Immature natural killer cell (primary cell): ENCODE measurements at regions not wholly inside any gene's neighbourhood (a gene's known extent, or its start where the extent isn't known, plus 50 kb on each side); places are given as distances from the start of the nearest gene placed in this dataset.

Experiments
- DNase-seq, 3 donors: peaks; one replicate each; pipeline ENCODE4 v3.0.0; 2022; ENCODE audit warnings: mixed read lengths in 1 of 3
- H3K27ac Mint-ChIP-seq, 6 donors: one replicate each; pipeline ENCODE4 v1.8.0; 2020; ENCODE audit warnings: mixed read lengths in 6 of 6, mild to moderate bottlenecking in 5 of 6, inconsistent platforms in 4 of 6, moderate library complexity in 3 of 6
- H3K27me3 Mint-ChIP-seq, 3 donors: one replicate each; pipeline ENCODE4 v1.8.0; 2020 to 2021; ENCODE audit warnings: low read depth in 3 of 3, mild to moderate bottlenecking in 3 of 3, mixed read lengths in 3 of 3, moderate library complexity in 3 of 3, inconsistent platforms in 1 of 3
- H3K36me3 Mint-ChIP-seq, 3 donors: one replicate each; pipeline ENCODE4 v1.8.0; 2020; ENCODE audit warnings: mixed read lengths in 3 of 3, inconsistent platforms in 2 of 3, mild to moderate bottlenecking in 2 of 3
- H3K4me1 Mint-ChIP-seq, 2 donors: one replicate each; pipeline ENCODE4 v1.8.0; 2020; ENCODE audit warnings: inconsistent platforms in 2 of 2, mild to moderate bottlenecking in 2 of 2, mixed read lengths in 2 of 2, moderate library complexity in 1 of 2
- H3K4me3 Mint-ChIP-seq, 5 donors: one replicate each; pipeline ENCODE4 v1.8.0; 2020; ENCODE audit warnings: mild to moderate bottlenecking in 5 of 5, mixed read lengths in 5 of 5, inconsistent platforms in 3 of 5, moderate library complexity in 3 of 5
- H3K9me3 Mint-ChIP-seq, 6 donors: one replicate each; pipeline ENCODE4 v1.8.0; 2020; ENCODE audit warnings: mild to moderate bottlenecking in 6 of 6, mixed read lengths in 6 of 6, inconsistent platforms in 4 of 6, moderate library complexity in 3 of 6

DNA sequence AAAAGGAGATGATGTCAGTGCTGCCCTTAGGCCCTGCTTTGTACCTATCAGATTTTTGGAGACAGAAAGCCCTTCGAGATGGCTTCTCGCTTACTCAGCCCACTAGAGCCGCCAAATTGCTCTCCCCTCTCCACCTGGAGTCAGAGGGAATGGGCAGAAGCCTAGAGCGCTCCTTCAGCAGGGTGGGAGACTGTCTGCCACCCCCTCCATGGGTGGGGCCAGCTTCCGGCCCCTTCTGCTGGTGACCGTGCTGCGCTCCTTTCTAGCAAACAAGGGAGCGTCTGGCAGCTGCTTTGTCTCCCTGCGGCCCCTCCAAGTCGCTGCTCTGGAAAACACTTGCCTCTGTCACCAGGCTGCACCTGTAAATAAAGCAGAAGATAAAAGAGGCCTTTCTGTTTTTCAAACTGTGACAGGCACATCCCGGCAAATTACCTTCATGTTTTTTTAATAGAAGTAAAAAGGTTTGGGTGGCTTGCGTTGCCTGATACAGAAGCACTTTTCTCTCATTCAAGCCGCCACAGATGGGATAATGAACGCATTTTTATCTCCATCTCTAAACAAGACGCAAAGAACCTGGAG lies 145.7 kb upstream of the NECTIN1 start:
- H3K36me3 Mint-ChIP-seq: no peaks in the 10 kb centered on the region
- DNase-seq: no peak
- no peak overlapping the region for H3K27ac Mint-ChIP-seq
- H3K4me3 Mint-ChIP-seq: no peak overlapping the region
- no peaks in the 10 kb centered on the region for H3K9me3 Mint-ChIP-seq
- H3K4me1 Mint-ChIP-seq: no peaks in the 10 kb centered on the region
- H3K27me3 Mint-ChIP-seq: peaks cover 2 to 3% (median 3%) of the 10 kb centered on the region in 3 donors

DNA sequence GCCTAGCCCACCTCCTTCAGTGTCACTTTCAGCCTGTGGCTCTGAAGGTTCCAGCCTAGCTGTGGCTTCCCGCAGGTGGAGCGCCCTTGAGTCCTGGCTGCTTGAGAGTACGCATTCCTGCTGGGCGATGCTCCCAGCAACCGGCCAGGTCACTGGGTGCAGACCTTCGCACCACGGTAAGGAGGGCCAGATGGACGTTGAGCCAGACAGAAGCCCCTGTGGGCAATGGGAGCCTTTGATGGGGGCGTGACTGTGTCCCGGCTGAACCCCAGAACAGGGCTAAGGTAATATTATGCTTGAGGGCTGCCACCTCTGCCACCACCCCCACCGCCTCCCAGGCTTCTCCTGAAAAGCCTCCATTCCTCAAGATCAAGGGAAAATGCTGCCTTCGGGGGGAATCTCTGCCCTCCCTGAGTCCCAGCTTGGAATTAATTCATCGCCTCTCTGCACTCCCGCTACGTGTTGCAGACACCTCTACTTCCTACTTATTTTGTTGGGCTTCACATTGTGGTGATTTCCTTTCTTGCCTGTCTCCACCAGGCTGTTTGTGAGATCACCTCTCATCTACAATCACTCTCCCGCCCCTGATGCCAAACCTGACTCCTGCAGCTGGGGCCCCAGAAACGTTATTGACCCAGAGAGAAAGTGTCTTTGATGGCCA lies 144.9 kb upstream of the NECTIN1 start:
- H3K27ac Mint-ChIP-seq: no peak overlapping the region
- H3K4me3 Mint-ChIP-seq: no peak overlapping the region
- H3K36me3 Mint-ChIP-seq: no peaks in the 10 kb centered on the region
- H3K9me3 Mint-ChIP-seq: no peaks in the 10 kb centered on the region
- no peak for DNase-seq
- H3K27me3 Mint-ChIP-seq: peaks cover 0 to 3% (median 3%) of the 10 kb centered on the region in 3 donors
- H3K4me1 Mint-ChIP-seq: no peaks in the 10 kb centered on the region

DNA sequence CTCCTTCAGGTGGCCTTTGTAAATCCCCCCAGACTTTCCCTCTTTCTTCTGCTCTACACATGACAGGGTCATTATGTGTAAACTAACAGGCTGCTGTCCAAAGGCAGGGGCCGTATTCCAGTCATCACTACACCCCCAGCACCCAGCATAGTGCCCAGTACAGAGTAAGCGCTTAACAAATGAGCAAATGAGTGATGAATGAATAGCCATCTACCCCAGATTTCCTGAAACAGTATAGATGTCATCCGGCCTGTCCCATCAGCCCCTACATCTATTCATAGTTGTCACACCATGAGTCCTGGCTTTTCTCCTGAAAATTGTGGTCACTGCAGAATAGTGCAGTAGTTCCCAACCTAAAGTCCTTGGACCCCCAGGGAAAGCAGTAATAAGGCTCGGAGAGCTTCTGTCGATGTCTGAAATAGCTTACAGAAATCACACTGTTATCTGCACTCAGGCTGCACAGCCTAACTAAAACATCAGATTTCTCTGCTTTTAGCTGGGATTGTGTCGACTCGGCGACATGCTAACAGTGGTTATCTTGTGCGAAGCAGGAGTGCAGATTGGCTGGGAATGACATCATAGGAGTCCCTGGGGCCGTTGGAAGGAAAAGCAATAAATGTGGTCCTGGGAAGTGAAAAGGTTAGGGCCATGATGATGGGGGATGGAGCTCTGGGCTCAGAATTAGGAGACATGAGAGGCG lies 143.8 kb upstream of the NECTIN1 start:
- Mint-ChIP-seq H3K9me3 (no peaks in the 10 kb centered on the region), H3K27me3 (peaks cover 0 to 4% (median 3%) of the 10 kb centered on the region in 3 donors), H3K4me3 (no peak overlapping the region), H3K4me1 (no peaks in the 10 kb centered on the region), H3K27ac (no peak overlapping the region), H3K36me3 (no peaks in the 10 kb centered on the region)
- no peak for DNase-seq

DNA sequence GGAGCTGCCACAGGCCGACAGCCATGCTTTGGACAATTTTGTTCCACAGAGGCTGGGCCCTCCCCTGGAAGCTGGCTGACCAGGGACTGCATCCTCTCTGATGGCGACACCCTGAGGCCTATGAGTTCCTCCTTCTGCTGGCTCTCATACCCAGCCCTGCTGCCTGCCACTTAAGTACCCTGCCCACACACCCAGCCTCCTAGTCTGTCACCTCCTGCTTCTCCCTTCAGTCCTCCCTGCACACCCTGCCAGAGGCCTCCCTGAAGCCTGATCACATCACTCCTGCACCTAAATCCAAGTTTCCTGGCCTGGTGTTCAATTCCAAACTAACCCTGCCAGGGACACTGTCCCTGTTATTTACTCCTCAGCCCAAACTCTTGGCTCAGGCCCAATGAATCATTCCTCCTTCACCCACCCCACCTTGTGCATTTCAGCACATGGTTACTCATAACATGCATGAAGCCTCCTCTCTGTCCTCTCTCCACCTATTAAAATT lies 136.7 kb upstream of the NECTIN1 start:
- no peaks in the 10 kb centered on the region for H3K36me3 Mint-ChIP-seq
- no peak overlapping the region for H3K27ac Mint-ChIP-seq
- DNase-seq: no peak
- H3K4me3 Mint-ChIP-seq: no peak overlapping the region
- H3K4me1 Mint-ChIP-seq: no peaks in the 10 kb centered on the region
- peaks cover 0 to 2% (median 0%) of the 10 kb centered on the region in 6 donors for H3K9me3 Mint-ChIP-seq
- H3K27me3 Mint-ChIP-seq: peaks cover 3 to 8% (median 4%) of the 10 kb centered on the region in 3 donors

DNA sequence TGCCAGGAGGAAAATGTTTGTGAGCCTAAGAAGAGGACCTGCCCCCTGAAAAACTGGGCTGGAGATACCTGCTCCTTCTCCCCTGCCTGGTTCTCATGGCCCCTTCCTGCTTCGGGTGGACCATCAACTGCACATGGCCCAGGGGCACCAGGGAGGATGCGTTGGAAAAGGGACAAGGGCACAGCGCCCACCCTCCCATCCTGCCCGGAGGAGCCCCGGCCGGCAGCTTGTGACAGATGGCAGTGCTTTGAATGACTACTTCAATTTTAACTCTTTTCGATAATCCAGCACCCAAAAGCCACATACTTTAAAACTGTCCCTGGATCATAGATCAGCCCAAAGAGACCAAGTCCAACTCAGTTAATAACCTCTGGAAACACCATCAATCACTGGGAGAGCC lies 135.8 kb upstream of the NECTIN1 start:
- Mint-ChIP-seq H3K4me1 (no peaks in the 10 kb centered on the region), H3K4me3 (no peak overlapping the region), H3K36me3 (no peaks in the 10 kb centered on the region), H3K9me3 (peaks cover 0 to 2% (median 0%) of the 10 kb centered on the region in 6 donors), H3K27ac (no peak overlapping the region), H3K27me3 (peaks cover 4 to 8% (median 5%) of the 10 kb centered on the region in 3 donors)
- DNase-seq: no peak

DNA sequence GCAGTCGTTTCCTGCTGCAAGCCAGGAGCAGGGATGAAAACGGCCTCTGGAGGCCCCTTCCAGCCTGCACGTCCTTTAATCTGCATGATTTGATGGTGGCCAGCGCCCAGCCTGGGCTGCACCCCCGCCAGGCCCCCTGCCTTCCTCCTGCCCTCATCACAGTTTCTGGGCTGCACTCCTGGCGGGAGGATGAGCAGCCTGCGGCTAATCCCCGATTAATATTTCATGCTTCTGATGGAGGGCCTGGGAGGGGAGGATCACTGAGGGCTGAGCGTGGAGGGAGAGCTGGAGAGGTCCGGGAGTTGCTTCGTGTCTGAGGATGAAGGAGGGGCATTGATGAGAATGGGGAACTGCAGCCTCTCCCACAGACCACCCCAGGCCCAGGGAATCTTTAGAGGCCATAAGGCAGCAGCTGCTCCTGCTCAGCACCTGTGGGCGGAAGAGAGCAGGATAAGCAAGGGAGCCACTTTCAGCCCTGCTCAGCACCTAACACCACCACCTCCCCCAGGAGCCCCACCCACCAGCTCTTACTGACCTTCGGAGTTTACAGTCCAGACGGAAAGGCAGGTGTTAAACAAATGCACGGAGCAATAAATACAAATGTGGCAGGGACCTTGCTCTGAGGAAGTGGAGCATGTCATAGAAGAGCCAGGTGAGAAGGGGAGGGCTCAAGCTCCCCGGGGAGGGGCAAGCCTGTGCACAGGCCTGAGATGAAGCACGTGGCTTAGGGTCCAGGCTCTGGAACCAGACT lies 135.0 kb upstream of the NECTIN1 start:
- H3K27me3 Mint-ChIP-seq: peaks cover 4 to 8% (median 5%) of the 10 kb centered on the region in 3 donors
- DNase-seq: no peak
- no peak overlapping the region for H3K27ac Mint-ChIP-seq
- no peaks in the 10 kb centered on the region for H3K4me1 Mint-ChIP-seq
- no peaks in the 10 kb centered on the region for H3K36me3 Mint-ChIP-seq
- H3K9me3 Mint-ChIP-seq: peaks cover 0 to 2% (median 0%) of the 10 kb centered on the region in 6 donors
- no peak overlapping the region for H3K4me3 Mint-ChIP-seq

DNA sequence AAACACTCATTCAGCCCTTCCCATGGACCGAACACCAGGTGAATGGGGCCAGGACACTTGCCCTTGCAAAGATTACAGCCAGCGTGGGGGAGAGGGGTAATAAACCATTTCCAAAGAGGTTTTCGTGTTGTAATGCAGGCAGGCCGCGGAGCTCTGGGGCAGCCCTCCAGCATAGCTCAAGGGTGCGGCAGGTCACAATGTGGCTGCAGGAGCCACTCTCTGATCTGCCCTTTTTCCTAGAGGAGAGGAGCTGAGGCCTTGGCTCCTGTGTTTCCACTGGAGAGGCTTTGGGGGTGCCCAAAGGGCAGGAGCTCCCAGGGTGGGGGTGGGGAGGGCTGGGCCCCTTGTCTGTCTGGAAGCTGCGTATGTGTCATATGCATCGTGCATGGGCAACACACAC lies 134.2 kb upstream of the NECTIN1 start:
- no peak for DNase-seq
- peaks cover 0 to 2% (median 0%) of the 10 kb centered on the region in 6 donors for H3K9me3 Mint-ChIP-seq

DNA sequence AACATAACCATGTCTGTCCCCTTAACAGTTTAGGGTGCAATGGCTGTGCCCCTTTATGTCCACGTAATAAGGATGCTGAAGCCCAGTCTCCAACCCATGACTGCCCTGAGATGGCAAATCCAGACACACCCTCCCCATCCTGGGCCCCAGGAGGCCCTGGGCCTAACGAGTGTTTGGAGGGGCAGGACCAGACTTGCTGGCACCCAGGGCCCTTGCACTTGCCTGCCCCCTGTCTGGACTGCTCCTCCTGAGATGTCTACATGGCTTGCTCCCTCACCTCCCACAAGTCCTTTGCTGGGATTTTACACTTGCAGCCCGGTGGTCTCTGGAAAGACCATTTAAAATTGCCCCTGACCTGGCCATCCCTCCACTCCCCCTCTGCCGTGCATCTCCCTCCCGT lies 132.2 kb upstream of the NECTIN1 start:
- no peak for DNase-seq
- no peaks in the 10 kb centered on the region for H3K36me3 Mint-ChIP-seq
- peaks cover 2 to 4% (median 4%) of the 10 kb centered on the region in 3 donors for H3K27me3 Mint-ChIP-seq
- no peaks in the 10 kb centered on the region for H3K4me1 Mint-ChIP-seq
- no peak overlapping the region for H3K4me3 Mint-ChIP-seq
- H3K9me3 Mint-ChIP-seq: no peaks in the 10 kb centered on the region
- H3K27ac Mint-ChIP-seq: no peak overlapping the region

More for the DNA sequence above, 134.2 kb upstream of the NECTIN1 start:
- Mint-ChIP-seq H3K4me3 (no peak overlapping the region), H3K27ac (no peak overlapping the region), H3K27me3 (peaks cover 4 to 9% (median 4%) of the 10 kb centered on the region in 3 donors), H3K36me3 (no peaks in the 10 kb centered on the region), H3K4me1 (no peaks in the 10 kb centered on the region)

DNA sequence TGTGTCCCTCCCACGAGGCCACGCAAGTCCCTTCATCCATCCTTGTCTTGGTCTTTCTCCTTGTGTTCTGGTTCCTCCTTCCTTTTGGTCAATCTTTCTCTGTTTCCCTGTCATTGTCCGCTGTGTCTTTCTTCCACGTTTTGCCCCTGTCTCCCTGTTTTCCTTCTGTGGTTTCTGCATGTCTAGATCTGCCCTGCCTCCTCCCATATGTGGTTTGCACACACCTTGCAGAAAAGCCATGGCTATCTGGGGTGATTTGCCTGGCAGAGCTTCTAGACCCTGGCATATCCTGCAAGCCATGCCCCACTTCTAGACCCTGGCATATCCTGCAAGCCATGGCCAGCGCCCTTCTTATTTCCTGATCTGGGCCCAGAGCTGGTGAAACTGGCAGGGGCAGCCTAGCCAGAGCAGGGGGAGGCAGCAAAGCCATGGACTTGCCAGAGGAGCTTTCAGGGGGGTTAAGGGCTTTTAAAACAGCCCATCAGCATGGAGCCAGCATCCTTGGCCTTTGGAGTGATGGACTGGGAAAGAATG lies 131.6 kb upstream of the NECTIN1 start:
- Mint-ChIP-seq H3K4me3 (no peak overlapping the region), H3K27me3 (peaks cover 2 to 4% (median 2%) of the 10 kb centered on the region in 3 donors), H3K9me3 (no peaks in the 10 kb centered on the region), H3K36me3 (no peaks in the 10 kb centered on the region), H3K27ac (no peak overlapping the region), H3K4me1 (no peaks in the 10 kb centered on the region)
- DNase-seq: no peak

DNA sequence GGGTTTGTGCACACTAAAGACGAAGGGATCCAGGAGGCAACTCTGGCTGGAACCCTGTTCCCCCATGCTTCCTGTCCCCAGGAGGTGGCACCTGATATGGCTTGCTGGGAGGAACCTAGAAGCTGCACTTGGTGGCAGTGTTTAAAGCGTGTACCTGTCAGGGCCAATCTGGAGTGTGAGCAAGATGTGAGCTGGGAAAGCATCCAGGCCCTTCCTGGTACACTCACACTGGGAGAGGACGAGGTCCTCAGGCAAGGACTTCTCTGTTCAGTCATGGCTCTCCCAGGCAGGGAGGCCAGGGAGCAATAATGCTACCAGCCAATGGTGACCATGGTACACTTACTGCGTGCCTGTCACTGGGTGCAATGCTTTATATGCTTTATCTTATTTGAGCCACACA lies 130.7 kb upstream of the NECTIN1 start:
- Mint-ChIP-seq H3K4me1 (no peaks in the 10 kb centered on the region), H3K9me3 (no peaks in the 10 kb centered on the region), H3K27me3 (peaks cover 2 to 6% (median 4%) of the 10 kb centered on the region in 3 donors), H3K27ac (no peak overlapping the region), H3K4me3 (no peak overlapping the region), H3K36me3 (no peaks in the 10 kb centered on the region)
- no peak for DNase-seq

DNA sequence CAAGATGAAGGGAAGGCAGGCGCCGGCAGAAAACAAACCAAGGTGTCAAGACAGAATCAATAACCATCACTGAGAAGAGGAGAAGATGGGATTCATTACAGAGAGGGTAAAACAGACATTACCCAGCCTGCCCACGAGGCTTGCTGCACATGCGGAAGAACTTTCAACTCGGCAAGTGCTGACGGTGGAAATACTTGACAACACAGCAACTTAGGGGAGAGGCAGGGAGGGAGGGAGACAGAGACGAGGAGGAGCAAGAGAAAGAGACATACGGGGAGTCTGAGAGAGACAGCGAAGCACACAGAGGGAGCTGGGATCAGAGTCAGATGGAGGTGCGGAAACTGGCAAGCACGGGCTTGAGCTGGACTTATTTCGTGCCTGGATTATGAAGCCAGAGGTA lies 129.3 kb upstream of the NECTIN1 start:
- DNase-seq: no peak
- Mint-ChIP-seq H3K9me3 (no peaks in the 10 kb centered on the region), H3K27me3 (peaks cover 2 to 7% (median 3%) of the 10 kb centered on the region in 3 donors)

DNA sequence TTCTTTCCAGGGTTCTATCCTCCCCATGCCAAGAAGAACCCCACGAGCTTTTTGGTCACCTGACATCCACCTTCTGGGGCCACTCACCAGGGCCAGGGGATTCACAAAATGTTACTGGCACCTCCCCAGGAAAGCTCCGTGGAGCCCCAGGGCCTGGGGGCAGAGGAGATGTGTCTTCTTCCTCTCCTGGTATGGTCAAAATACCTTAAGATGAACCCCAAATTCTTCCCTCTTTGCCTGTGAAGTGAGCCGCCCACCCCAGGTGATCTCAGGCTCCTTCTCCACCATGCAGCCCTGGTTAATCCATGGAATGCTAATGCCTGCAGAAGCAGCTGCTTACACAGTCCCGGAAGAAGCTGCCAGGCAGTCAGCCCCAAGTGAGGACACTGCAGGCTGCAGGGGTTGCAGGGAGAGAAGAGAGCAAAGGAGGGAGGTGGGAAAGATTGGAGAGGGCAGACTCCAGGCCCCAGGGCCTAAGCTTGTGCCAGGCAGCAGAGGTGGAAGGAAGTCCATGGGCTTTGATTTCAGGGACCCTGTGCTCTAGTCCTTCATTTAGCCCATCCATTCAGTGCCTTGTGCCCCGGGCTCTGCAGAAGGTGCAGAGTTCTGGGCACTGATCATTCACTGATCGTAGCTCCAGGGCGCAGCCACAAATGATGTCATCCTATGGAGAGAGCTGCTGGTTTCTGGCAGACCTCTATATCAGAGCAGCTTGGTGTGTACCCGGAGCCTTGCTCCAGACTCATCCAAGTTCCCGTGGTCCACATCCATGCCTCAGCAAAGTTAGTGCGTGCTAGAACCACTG lies 127.9 kb upstream of the NECTIN1 start:
- Mint-ChIP-seq H3K36me3 (no peaks in the 10 kb centered on the region), H3K4me3 (no peak overlapping the region), H3K4me1 (no peaks in the 10 kb centered on the region), H3K27me3 (peaks cover 0 to 8% (median 2%) of the 10 kb centered on the region in 3 donors), H3K9me3 (no peaks in the 10 kb centered on the region), H3K27ac (no peak overlapping the region)
- DNase-seq: no peak

More for the DNA sequence above, 129.3 kb upstream of the NECTIN1 start:
- H3K4me1 Mint-ChIP-seq: no peaks in the 10 kb centered on the region
- H3K4me3 Mint-ChIP-seq: no peak overlapping the region
- H3K27ac Mint-ChIP-seq: no peak overlapping the region
- H3K36me3 Mint-ChIP-seq: no peaks in the 10 kb centered on the region

DNA sequence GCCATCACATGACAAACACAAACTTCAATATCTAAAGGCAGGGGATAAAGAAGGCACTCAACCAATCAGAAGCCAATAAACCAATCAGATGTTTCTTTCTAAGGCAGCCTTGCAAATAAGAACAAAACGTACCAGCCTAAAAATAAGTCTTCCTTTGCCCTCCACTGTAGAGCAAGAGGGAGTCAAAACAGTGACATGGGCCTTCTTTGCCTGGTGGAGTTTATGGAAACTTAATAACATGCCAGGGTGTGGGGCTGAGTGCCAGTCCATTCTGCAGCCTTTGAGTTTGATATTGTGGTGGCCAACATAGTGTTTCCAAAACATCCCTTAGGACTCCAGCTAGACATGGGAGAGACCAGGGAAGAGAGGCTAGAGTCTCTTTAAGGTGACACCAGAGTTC lies 126.1 kb upstream of the NECTIN1 start:
- no peaks in the 10 kb centered on the region for H3K36me3 Mint-ChIP-seq
- no peak overlapping the region for H3K27ac Mint-ChIP-seq
- no peaks in the 10 kb centered on the region for H3K4me1 Mint-ChIP-seq
- H3K9me3 Mint-ChIP-seq: no peaks in the 10 kb centered on the region
- peaks cover 0 to 10% (median 3%) of the 10 kb centered on the region in 3 donors for H3K27me3 Mint-ChIP-seq
- no peak for DNase-seq
- H3K4me3 Mint-ChIP-seq: no peak overlapping the region
